ENCODE measurements at regions not wholly inside any gene's neighbourhood (a gene's known extent, or its start where the extent isn't known, plus 50 kb on each side); places are given as distances from the start of the nearest gene placed in this dataset.

GRCh38 chr20:63104312-63105181, 97.8 kb upstream of the BHLHE23 start:
- no peak for TF ChIP-seq CTCF (IDR thresholded peaks at IDR 0.05)
- no peak for TF ChIP-seq EZH2 (IDR thresholded peaks at IDR 0.05; ENCODE audit: borderline replicate concordance, insufficient read depth, low read depth, low read length, poor library complexity, severe bottlenecking)
- Histone ChIP-seq H2AFZ (ENCODE audit: insufficient read depth, low read depth, low read length, poor library complexity, severe bottlenecking) (no peak overlapping the region), H3K4me3 (ENCODE audit: control extremely low read depth in 1 of 5, extremely low read depth in 1 of 5, insufficient read depth in 1 of 5, low read depth in 2 of 5, low read length in 4 of 5) (no peak overlapping the region), H3K9ac (ENCODE audit: low read length) (no peak overlapping the region), H3K4me1 (ENCODE audit: control insufficient read depth in 2 of 2, insufficient read depth in 2 of 2, low read length in 2 of 2) (peaks cover 3 to 4% of the 10 kb centered on the region in 2 donors), H3K27ac (ENCODE audit: low read length in 2 of 2) (no peak overlapping the region), H3K4me2 (replicated peaks; ENCODE audit: low read depth, low read length, poor library complexity, severe bottlenecking) (no peak overlapping the region), H4K20me1 (ENCODE audit: control insufficient read depth, insufficient read depth, low read length, poor library complexity, severe bottlenecking) (no peaks in the 10 kb centered on the region), H3K27me3 (replicated peaks in 1 of 4; ENCODE audit: control extremely low read depth in 1 of 4, control insufficient read depth in 3 of 4, insufficient read depth in 4 of 4, low read length in 3 of 4) (peaks cover 0 to 19% (median 0%) of the 10 kb centered on the region in 4 experiments), H3K79me2 (ENCODE audit: control insufficient read depth, insufficient read depth, low read length) (no peaks in the 10 kb centered on the region), H3K36me3 (replicated peaks in 1 of 2; ENCODE audit: control extremely low read depth in 1 of 2, control insufficient read depth in 1 of 2, extremely low read depth in 1 of 2, insufficient read depth in 2 of 2, low read length in 1 of 2) (no peaks in the 10 kb centered on the region), H3K9me3 (ENCODE audit: control extremely low read depth in 1 of 3, control insufficient read depth in 2 of 3, insufficient read depth in 1 of 3, low read length in 2 of 3) (peaks cover 0 to 46% (median 2%) of the 10 kb centered on the region in 3 donors)
- no peak for ATAC-seq (ENCODE audit: low read depth)
- Mint-ChIP-seq H3K4me3 (peak overlapping the region; percentile 34), H3K27me3 (no peaks in the 10 kb centered on the region), H3K27ac (peak overlapping the region; percentile 15), H3K4me1 (peaks cover 7% of the 10 kb centered on the region), H3K9me3 (ENCODE audit: insufficient read depth) (no peaks in the 10 kb centered on the region)
- CTCF ChIA-PET = interaction anchor here (1.1 kb wide), 1 partner anchor 52 kb away, joined by 3 read pairs; no protein-coding TSS in a partner anchor
- 88% methylated on average over 18 of the region's 19 CpGs for WGBS (ENCODE audit: insufficient coverage)
- intact Hi-C loops (cut with micrococcal nuclease) = no loop called here
- DNase-seq = no peak
- POLR2A ChIA-PET = no interaction called here

All from B cell (primary cell).